Stimulated activated CD4-positive, alpha-beta T cell treated with anti-CD3 and anti-CD28 coated beads, Interleukin-1b, Interleukin-23, amount 100 ng/mL, for 4 hours (primary cell): ENCODE measurements at regions not wholly inside any gene's neighbourhood (a gene's known extent, or its start where the extent isn't known, plus 50 kb on each side); places are given as distances from the start of the nearest gene placed in this dataset.

Experiments
- DNase-seq, 2 donors: peaks; one replicate each; pipeline ENCODE4 v3.0.0-alpha.2; 2020; ENCODE audit warnings: low read depth in 2 of 2

DNA sequence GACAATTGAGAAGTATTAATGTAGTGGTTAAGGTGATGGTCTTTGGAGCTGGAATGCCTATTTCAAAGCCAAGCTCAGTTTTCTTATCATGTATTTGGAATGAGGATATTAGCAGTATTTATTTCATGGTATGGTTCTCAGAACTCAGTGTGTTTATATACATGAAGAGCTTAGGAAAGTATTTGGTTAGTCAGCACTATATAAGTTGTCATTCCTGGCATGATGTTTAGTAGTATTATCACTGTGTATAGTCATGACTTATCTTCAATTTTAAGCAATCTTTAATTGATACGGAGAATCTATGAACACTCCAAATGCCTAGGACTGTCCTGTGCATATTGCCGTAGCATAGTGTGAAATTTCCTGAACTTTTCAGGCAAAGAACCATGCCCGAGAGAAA, 501.9 kb upstream of the USP24 start:
- no peak for DNase-seq

DNA sequence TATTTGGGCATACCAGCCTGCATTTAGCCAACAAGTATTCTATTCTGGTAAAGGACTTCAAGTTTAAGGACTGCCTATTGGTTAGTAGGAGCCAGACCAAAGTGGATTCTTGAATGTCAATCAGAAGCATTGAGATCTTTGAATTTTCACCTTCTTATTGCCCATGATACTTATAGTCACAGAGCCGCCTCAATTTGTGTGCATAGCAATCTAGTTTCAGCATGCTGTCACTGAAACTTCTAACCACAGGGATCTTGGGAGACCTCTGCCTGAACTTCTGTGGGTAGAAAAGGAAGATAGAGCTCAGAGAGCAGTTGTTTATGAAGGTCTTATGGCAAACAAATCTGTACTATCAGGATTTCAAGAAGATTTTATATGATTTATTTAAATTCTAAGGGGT, 501.4 kb upstream of the USP24 start:
- DNase-seq = no peak

DNA sequence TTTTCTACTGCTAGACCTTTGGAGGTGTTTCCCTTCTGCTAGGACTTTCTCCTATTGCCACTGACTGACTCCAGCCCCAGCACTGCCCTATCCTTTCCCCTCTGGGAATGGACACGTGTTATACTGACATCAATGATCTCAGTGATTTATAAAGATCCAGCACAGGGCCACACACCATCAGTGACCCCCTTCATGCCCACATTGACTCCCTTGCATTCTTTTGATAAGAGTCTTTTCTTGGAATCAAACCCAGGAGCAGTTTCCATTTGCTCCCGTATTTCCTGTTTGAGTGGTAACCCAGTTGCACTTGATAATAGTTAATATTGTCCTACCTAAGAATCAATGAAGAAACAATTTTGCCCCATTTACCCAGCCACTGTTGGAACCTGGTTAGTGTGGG, 501.0 kb upstream of the USP24 start:
- DNase-seq = no peak

DNA sequence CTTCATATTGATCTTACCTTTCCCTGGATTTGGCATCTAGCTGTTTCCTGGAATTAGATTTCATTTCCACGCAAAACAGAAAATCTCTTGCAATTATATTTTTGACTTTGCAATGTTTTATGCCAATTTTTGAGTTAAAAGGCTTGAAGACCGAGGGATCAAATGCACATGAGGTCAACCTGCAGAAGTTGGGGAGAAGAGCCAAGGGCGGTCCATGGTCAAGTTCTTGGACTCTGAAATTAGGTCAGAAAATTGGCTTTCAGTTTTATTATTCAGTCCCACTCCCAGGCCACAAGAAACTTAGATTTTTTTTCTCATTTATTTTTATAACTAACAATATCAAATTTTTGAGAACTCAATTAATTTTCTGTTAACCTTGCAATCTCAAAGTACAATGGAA, 499.1 kb upstream of the USP24 start:
- no peak for DNase-seq

DNA sequence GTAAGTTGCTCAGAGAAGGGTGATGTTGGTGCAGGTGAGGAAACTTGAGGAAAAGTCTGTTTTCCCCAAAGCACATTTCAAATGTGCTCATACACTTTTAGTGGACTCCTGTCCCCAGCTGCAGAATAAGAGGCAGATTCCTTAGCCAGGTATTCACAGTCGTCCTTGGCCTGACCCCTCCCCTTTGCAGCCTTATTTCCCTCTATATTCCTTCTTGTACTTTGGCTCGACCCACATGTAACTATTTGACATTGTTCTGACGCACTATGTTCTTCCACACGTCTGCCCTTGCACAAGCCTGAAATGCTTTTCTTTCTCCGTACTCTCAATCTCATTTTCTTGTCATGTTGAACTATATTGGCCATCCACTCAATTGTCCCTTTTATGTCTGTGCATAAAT, 498.4 kb upstream of the USP24 start:
- DNase-seq = no peak

DNA sequence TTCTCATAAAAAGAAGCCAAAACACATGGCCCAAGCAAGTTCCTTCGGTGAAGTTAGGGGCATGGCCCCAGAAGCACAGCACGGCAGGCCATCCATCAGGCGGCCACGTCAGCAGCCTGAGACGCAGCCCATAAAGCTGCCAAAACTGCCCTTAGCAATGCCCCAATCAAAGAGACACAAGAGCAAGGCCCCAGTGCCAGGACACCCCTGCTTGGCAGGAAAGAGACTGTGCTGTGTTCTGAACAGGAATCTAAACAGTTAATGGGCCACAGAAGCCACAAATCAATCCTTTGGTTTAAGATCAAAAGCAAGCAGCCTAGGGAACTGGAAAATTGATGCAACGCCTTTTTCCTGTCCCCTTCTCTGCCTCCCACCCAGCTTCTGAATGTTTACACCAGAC, 497.0 kb upstream of the USP24 start:
- no peak for DNase-seq

DNA sequence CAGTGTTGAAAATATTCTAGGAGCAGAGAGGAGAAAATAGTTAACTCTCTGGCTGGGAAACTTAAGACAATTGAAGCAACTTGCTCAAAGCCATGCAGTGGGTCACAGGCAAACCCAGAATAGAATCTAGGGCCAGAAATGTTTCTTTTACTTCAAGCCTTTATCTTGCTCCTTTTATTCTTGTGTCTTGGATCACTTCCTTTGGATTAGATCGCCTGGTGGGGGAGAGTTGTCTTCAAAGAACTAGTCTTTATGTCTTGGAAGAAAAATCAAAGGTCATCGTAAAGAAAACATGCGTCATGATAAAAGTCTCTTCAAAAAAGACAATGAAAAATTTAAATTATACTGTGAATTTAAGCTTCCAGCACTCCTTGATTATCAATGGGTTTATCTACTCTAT, 493.6 kb upstream of the USP24 start:
- DNase-seq = no peak

DNA sequence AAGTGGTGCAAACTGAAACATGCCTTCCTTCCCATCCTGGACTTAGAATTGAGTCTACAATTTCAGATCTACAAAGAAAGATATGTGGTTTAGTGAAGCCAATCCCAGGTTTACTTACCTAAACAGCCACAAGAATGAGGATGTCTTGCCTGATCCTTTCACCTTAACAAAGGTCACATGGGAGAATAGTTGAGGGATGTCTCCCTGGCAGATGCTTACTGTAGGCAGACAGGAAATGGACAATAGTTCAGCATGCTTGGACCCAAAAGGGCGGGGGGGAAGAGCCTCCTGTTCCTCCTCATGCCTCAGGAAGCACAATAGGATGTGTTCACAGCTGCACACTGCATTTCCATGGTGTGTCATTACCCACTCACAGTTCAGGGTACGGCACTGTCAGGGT, 492.7 kb upstream of the USP24 start:
- no peak for DNase-seq

DNA sequence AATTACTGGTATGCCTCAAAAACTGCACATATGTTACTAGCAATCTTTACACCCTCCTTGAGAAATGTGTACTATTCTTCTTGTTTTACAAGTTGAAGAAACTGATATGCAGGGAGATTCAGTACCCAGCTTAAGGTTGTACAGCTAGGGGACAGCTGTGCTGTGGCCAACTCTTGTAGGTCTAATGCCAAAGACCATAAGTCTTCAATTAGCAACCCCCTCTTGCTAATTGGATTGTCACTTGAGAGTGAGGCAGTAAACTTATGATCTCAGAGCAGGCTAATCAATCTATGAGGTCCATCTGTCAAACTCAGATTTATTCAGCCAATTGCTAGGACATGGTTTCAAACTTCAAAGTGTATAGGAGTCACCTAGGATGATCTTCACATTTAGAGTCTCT, 492.0 kb upstream of the USP24 start:
- no peak for DNase-seq

DNA sequence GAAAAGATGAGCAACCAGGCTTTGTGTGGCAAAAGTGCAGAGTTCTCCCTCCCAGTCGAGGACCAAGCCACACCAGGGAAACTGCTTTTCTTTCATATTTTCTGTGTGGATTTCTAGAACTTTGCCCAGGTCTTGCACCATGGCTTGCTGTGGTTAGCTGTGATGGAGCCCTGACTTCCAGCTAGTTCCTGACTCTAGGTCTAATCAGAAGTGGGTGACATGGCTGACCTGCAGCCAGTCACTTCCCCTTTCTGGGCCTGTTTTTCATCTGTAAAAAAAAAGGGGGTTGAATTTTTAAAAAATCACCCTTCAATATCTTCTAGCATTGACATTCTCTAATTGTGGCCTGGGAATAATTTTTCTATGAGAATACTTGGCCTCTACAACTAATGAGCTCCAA, 491.2 kb upstream of the USP24 start:
- DNase-seq = no peak

DNA sequence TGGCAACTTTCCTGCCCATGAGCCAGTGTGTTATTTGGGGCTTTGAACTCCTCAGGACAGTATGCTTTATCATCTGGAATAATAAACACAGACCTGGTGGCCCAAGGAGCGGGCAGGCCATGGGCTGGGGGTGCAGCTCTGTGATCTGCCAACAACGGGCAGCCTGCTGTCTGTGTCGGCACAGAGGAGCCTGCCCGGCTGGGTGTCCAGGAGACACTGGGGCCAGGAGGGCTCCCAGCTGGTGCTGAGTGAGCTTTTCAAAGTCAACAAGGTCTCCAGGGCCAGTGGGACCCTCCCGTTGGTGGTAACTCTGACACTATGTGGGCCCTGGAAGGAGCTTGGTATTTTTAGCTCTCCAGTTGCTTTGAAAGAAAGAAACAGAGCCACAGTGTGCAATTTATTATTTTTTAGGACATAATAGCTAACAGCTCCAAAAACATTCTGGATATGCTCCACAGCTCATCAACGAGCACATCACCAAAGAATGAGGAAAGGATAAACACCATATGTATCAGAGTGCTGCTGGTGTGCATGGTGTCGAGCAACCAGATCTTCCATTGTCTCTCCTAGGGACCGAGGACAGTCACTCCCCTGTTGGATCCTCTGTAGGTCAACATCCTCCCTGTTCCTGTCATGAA, 488.7 kb upstream of the USP24 start:
- DNase-seq = no peak

DNA sequence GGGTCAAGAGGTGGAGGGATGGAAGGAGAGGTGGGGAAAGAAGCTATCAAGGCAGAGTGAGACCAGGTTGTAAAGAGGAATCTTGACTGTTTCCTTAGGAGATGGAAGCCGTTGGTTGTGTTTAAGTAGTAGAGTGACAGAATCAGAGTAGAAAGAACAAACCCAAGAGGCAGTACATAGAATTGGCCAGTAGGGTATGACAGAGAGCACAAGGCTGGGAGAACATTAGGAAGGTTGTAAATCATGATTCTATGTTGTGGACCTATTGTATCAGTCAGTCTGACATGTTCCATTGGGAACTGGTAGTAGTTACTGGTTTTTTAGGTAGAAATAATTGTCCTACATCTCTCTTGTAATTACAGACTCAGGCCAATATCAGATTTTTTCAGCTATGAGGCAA, 486.9 kb upstream of the USP24 start:
- no peak for DNase-seq

DNA sequence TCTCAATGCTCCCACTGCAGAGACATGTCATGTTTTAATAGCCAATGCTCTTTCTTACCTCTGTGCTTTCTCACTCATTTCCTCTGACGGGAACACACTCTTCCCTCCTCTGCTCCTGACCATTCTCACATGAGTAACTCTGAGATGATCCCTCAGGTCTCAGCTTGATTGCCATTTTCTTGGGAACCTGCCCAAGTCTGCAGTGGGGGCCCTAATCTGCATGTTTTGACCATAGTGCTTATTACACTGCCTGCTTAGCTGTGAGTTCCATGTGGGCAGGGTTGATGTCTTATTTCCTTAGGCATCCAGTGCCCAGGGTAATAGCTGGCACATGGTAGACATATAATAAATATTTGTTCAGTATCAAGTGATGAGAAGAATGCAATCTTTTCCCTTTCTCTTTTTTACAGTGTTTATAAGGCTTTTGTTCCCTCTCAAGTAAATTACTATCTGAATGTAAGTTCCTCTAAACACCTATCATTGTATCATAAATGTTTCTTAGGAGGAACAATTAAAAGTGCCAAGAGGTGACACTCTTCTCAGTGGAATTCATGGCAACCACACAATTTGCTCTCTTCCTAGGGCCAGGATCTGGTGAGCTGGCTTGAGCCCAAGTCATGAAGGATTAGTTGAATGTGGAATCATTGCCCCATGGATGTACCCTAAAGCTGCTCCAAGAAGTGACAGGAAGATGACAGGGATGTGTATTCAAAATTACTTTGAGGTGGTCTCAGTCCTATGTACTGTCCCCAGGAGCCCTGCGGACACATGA, 485.4 kb upstream of the USP24 start:
- no peak for DNase-seq

DNA sequence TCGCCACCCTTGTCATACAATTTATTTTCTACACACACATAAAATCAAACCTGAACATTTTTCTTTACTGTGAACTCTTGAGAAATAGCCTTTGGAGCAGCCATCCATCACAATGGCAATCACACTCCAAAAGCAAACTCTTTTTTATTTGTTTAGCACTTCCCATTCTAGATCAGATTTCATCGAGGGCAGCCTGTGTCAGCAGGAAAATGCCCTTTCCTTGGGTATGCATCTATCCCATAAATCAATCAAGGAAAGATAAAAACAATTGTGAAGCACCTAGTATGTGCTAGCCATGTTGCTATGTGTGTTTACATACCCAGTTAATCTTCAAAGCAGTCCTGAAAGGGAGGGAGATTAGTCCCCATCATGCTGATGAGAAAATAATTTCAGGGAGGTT, 484.1 kb upstream of the USP24 start:
- DNase-seq = no peak

DNA sequence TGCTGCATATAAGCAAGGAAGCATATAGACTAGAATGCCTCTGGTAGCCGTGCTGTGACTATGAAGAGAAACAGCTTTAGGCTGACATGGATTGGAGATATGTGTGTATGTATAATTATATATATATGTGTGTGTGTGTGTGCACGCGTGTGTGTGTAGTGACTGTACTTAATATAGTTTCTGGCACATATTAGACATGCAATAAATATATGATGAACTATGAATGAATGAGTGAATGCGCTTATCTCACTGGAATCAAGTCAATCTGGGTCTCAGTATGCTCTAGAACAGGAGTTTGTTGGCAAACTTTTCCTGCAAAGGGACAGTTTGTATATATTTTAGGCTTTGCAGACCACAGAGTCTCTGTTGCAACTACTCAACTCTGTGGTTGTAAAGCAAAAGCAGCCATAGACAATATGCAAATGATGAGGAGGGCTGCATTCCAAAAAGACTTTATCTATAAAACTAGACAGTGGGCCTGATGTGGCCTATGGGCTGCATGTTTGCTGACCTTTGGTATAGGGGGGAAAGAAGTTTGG, 482.9 kb upstream of the USP24 start:
- DNase-seq = no peak

DNA sequence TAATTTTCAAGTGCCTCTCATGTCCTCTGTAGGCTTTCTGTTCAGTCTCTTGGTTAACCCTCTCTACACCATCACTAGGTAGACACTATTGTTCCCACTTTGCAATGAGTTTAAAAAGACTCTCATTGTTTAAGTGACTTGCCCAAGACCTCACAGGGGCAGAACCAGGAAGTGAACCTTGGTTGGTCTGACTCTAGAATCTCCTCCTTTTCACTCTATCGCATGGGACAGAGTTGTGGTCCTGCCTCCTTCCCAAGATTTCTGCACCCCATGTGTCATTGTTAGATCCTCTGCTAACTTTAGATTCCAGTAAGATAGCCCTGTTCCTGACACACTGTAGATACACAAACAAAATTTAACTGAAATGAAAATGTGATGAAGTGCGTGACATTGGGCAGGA, 481.7 kb upstream of the USP24 start:
- DNase-seq = no peak

DNA sequence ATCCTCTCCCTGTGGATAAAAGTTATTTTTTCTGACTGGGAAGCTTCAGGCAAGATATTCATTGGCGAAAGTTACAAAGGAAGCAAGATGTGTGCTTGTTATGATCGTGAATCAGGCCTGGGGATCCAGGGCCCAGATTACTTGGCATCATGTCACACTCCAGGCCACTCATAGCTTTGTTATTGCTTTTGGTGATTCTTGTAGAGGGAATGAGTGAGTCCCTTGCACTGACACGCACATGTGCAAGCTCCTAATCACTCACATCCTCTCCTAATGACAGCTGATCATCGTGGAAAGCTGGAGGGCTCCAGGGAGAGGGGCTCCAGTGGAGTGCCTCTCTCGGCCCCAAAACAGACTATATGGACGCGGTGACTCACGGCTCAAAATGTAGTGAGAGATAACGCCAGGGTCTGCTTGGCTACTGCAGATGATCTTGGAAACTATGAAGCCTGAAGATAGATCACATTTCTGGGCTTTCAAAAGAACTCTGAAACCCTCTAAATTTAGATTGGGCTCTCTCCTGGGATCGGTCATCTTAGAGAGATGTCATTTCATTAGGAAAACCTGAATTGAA, 481.1 kb upstream of the USP24 start:
- no peak for DNase-seq

DNA sequence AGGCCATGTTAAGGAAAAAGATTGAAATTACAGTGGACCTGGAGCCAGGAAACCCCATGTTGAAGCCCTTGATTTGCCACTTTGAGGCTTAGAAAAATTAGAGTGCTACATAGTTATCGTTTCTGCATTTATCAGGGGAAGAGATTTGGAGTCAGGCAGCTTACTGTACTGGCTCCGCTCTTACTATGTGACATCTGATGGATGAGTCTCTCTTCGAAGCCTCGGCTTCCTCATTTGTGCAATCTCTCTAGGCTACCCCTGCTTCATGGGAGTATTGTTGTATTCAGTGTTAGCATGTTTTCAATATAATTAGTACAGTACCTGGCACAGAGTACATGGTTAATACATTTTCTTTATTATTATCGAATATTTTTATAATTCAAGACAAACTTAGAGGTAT, 480.4 kb upstream of the USP24 start:
- no peak for DNase-seq

DNA sequence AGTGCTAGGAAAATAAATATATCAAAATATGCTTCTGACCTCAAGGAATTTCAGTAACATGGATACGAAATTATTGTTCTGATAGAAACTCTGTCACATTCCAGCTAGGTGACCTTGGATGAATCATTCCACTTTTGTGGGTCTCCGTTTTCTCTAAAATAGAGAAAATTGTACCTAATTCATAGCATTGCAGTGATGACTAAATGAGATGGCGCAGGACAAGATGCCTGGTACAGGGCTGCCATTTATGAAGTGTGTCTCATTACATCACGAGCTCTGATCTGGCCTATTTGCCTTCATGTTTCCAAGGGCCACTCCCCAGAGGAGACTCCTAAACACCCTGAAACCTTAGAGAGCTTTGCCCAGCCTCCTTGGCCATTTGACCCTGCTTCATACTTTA, 480.0 kb upstream of the USP24 start:
- no peak for DNase-seq

DNA sequence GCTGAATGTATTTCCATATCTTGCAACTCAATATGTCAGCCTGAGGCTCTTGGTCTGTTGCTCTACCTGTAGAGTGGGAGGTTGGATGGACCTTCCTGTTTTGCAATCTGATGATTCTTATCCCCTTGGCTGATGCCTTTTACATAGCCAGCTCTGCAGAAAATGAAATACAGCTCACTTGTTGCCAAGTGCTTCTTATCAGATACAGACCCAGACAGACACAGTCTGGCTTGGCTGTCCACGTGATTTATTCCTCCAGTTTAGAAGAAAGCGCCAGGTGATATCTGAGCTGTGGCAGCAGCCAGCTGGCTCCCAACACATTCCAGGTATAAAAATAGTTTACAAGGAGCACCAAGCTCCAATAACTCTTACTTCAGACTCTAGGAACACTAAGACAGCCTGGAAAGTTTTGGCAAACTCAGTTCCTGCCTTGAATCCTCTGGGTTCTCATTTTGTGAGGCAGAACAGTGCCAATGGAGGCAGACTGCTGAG, 479.2 kb upstream of the USP24 start:
- DNase-seq = no peak

DNA sequence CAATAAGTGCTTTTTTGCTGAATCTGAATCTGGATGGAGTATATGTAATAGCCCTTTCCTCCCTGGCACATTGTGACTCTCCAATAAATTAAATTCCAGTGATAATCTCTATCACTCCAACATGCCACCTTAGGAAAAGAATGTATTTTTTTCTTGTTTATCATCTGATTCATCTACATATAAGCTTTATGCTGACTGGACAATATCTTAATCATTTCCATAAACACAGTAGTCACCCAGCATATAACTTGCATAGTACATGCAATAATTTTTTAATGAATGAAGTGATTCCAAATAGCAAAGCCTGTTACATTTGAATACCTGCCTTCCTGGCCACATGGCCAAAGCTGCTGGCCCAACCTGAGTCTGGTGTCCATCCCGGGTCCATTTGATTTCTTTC, 477.6 kb upstream of the USP24 start:
- no peak for DNase-seq

DNA sequence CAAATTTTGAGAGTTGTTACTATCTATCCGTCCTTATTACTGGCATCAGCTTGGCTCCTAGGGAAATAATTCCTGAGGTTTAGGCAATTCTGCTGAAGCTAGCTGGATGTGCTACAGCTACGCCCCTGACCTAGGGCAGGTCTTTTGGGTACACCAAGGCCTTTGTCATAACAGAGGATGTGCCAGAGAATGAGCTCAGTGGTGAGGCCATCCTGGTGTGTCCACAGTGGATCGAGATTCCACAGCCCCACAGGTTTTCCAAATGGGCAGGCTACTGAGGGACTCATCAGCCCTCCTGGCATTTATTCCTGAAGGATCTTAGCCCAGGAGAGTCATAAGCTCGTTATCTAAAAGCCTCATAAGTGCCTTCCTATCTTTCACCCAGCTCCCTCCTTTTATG, 475.2 kb upstream of the USP24 start:
- DNase-seq = no peak

DNA sequence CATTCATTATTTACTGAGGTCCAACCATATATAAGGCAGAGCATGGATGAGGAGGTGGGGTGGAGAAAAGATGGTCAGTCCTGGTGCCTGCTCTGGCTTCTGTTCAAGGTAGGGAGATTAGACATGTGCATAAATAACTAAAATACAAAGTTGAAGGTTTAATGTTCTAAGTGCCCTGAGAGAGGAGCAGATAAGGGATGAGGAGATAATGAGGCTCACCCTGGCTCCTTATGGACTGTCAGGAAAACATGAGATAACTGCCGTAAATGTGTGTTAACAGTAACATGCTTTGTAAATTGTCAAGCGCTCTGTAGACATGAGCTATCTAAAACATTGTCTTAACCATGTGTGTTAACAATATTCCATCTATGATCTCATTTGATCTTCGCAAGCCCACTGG, 474.6 kb upstream of the USP24 start:
- DNase-seq = no peak
